ENCODE measurements at regions not wholly inside any gene's neighbourhood (a gene's known extent, or its start where the extent isn't known, plus 50 kb on each side); places are given as distances from the start of the nearest gene placed in this dataset.
"Not testable (repeated sequence)": the region's sequence is repeated elsewhere in the genome, so short reads cannot be mapped to it uniquely, and the experiment has no call there.

GRCh38 chr3:153484842-153485241 lies 322.8 kb downstream of the RAP2B start:
- H3K27ac Mint-ChIP-seq: peak overlapping the region; percentile 63
- H3K9me3 Mint-ChIP-seq: no peaks in the 10 kb centered on the region
- peaks cover 0 to 2% of the 10 kb centered on the region in 2 donors for H3K4me1 Mint-ChIP-seq
- no peaks in the 10 kb centered on the region for H3K36me3 Mint-ChIP-seq
- H3K4me3 Mint-ChIP-seq: no peak overlapping the region
- no peaks in the 10 kb centered on the region for H3K27me3 Mint-ChIP-seq
- ATAC-seq (replicated peaks) (no peak), DNase-seq (no peak)

- Mint-ChIP-seq H3K9me3 (no peaks in the 10 kb centered on the region), H3K27me3 (no peaks in the 10 kb centered on the region), H3K36me3 (no peaks in the 10 kb centered on the region), H3K27ac (no peak overlapping the region), H3K4me3 (no peak overlapping the region), H3K4me1 (peaks cover 0 to 2% of the 10 kb centered on the region in 2 donors)
- no peak for DNase-seq
- no peak for ATAC-seq (replicated peaks)
Measured at GRCh38 chr3:153495422-153495821, 333.4 kb downstream of the RAP2B start.

GRCh38 chr3:153502682-153503081 lies 340.7 kb downstream of the RAP2B start:
- Mint-ChIP-seq H3K9me3 (no peaks in the 10 kb centered on the region), H3K36me3 (no peaks in the 10 kb centered on the region), H3K4me1 (no peaks in the 10 kb centered on the region), H3K27me3 (peaks cover 0 to 4% of the 10 kb centered on the region in 2 donors), H3K27ac (no peak overlapping the region), H3K4me3 (no peak overlapping the region)
- DNase-seq (no peak), ATAC-seq (replicated peaks) (no peak)

GRCh38 chr3:153503873-153504272 lies 341.8 kb downstream of the RAP2B start:
- DNase-seq: no peak
- Mint-ChIP-seq H3K4me3 (no peak overlapping the region), H3K4me1 (no peaks in the 10 kb centered on the region), H3K36me3 (no peaks in the 10 kb centered on the region), H3K9me3 (no peaks in the 10 kb centered on the region), H3K27ac (no peak overlapping the region), H3K27me3 (peaks cover 0 to 4% of the 10 kb centered on the region in 2 donors)
- no peak for ATAC-seq (replicated peaks)

- H3K27ac Mint-ChIP-seq; H3K27me3 Mint-ChIP-seq; H3K4me3 Mint-ChIP-seq; H3K36me3 Mint-ChIP-seq; DNase-seq; ATAC-seq (replicated peaks); H3K4me1 Mint-ChIP-seq; H3K9me3 Mint-ChIP-seq: not testable (repeated sequence)
Measured at GRCh38 chr3:153506205-153506604, 344.2 kb downstream of the RAP2B start.

- not testable (repeated sequence) for H3K36me3 Mint-ChIP-seq; H3K4me3 Mint-ChIP-seq; H3K9me3 Mint-ChIP-seq; DNase-seq; ATAC-seq (replicated peaks); H3K4me1 Mint-ChIP-seq; H3K27ac Mint-ChIP-seq; H3K27me3 Mint-ChIP-seq
Measured at GRCh38 chr3:153506686-153507085, 344.7 kb downstream of the RAP2B start.

GRCh38 chr3:153513236-153513635 lies 351.2 kb downstream of the RAP2B start:
- H3K36me3 Mint-ChIP-seq: no peaks in the 10 kb centered on the region

GRCh38 chr3:153528473-153528872 lies 366.4 kb downstream of the RAP2B start:
- Mint-ChIP-seq H3K4me1 (no peaks in the 10 kb centered on the region), H3K4me3 (no peak overlapping the region), H3K9me3 (peaks cover 3 to 6% of the 10 kb centered on the region in 2 donors), H3K27ac (no peak overlapping the region), H3K36me3 (no peaks in the 10 kb centered on the region), H3K27me3 (no peaks in the 10 kb centered on the region)
- ATAC-seq (replicated peaks): no peak
- DNase-seq: no peak

More at GRCh38 chr3:153513236-153513635, 351.2 kb downstream of the RAP2B start:
- no peaks in the 10 kb centered on the region for H3K4me1 Mint-ChIP-seq
- ATAC-seq (replicated peaks): no peak
- H3K4me3 Mint-ChIP-seq: no peak overlapping the region
- peaks cover 8 to 11% of the 10 kb centered on the region in 2 donors for H3K9me3 Mint-ChIP-seq
- no peak overlapping the region for H3K27ac Mint-ChIP-seq
- DNase-seq: no peak
- no peaks in the 10 kb centered on the region for H3K27me3 Mint-ChIP-seq

- ATAC-seq (replicated peaks) (no peak), DNase-seq (no peak)
- H3K27me3 Mint-ChIP-seq: no peaks in the 10 kb centered on the region
- H3K4me3 Mint-ChIP-seq: no peak overlapping the region
- H3K9me3 Mint-ChIP-seq: peaks cover 4 to 5% of the 10 kb centered on the region in 2 donors
- no peak overlapping the region for H3K27ac Mint-ChIP-seq
- H3K4me1 Mint-ChIP-seq: no peaks in the 10 kb centered on the region
- H3K36me3 Mint-ChIP-seq: no peaks in the 10 kb centered on the region
Measured at GRCh38 chr3:153539263-153539662, 377.2 kb downstream of the RAP2B start.

- Mint-ChIP-seq H3K4me3 (no peak overlapping the region), H3K27ac (no peak overlapping the region), H3K27me3 (no peaks in the 10 kb centered on the region), H3K4me1 (no peaks in the 10 kb centered on the region), H3K36me3 (no peaks in the 10 kb centered on the region), H3K9me3 (no peaks in the 10 kb centered on the region)
- DNase-seq (no peak), ATAC-seq (replicated peaks) (no peak)
Measured at GRCh38 chr3:153545471-153545870, 383.4 kb downstream of the RAP2B start.

GRCh38 chr3:153547970-153548369 lies 385.9 kb downstream of the RAP2B start:
- DNase-seq: no peak

GRCh38 chr3:153549686-153550085 lies 387.7 kb downstream of the RAP2B start:
- H3K4me1 Mint-ChIP-seq; H3K9me3 Mint-ChIP-seq; DNase-seq; H3K36me3 Mint-ChIP-seq; H3K27me3 Mint-ChIP-seq; H3K4me3 Mint-ChIP-seq; ATAC-seq (replicated peaks); H3K27ac Mint-ChIP-seq: not testable (repeated sequence)

More at GRCh38 chr3:153547970-153548369, 385.9 kb downstream of the RAP2B start:
- Mint-ChIP-seq H3K27me3 (no peaks in the 10 kb centered on the region), H3K9me3 (no peaks in the 10 kb centered on the region), H3K27ac (no peak overlapping the region), H3K4me3 (no peak overlapping the region), H3K4me1 (no peaks in the 10 kb centered on the region), H3K36me3 (no peaks in the 10 kb centered on the region)
- ATAC-seq (replicated peaks): no peak

GRCh38 chr3:153551536-153552285 lies 389.7 kb downstream of the RAP2B start:
- DNase-seq (no peak), ATAC-seq (replicated peaks) (no peak)
- H3K9me3 Mint-ChIP-seq: no peaks in the 10 kb centered on the region
- H3K4me3 Mint-ChIP-seq: no peak overlapping the region
- no peaks in the 10 kb centered on the region for H3K27me3 Mint-ChIP-seq
- no peak overlapping the region for H3K27ac Mint-ChIP-seq
- H3K36me3 Mint-ChIP-seq: no peaks in the 10 kb centered on the region
- no peaks in the 10 kb centered on the region for H3K4me1 Mint-ChIP-seq

GRCh38 chr3:153552887-153553604 lies 391.0 kb downstream of the RAP2B start:
- DNase-seq (no peak), ATAC-seq (replicated peaks) (no peak)
- H3K36me3 Mint-ChIP-seq: no peaks in the 10 kb centered on the region
- H3K9me3 Mint-ChIP-seq: no peaks in the 10 kb centered on the region
- H3K4me3 Mint-ChIP-seq: no peak overlapping the region
- no peaks in the 10 kb centered on the region for H3K27me3 Mint-ChIP-seq
- H3K27ac Mint-ChIP-seq: no peak overlapping the region
- no peaks in the 10 kb centered on the region for H3K4me1 Mint-ChIP-seq

- H3K4me1 Mint-ChIP-seq: no peaks in the 10 kb centered on the region
- H3K27me3 Mint-ChIP-seq: no peaks in the 10 kb centered on the region
- DNase-seq: no peak
- peaks cover under 1 to 2% of the 10 kb centered on the region in 2 donors for H3K9me3 Mint-ChIP-seq
- no peaks in the 10 kb centered on the region for H3K36me3 Mint-ChIP-seq
- ATAC-seq (replicated peaks): no peak
- no peak overlapping the region for H3K4me3 Mint-ChIP-seq
- H3K27ac Mint-ChIP-seq: no peak overlapping the region
Measured at GRCh38 chr3:153553605-153553945, 391.5 kb downstream of the RAP2B start.

All from stimulated activated naive B cell treated with anti-CD40 and anti-IgM and Interleukin-4, amounts not matched to agents 10 μg/mL and 1 μg/mL and 100 μg/mL, for 72 hours (primary cell).